Stomach (tissue), 8 donors: ENCODE measurements at regions not wholly inside any gene's neighbourhood (a gene's known extent, or its start where the extent isn't known, plus 50 kb on each side); places are given as distances from the start of the nearest gene placed in this dataset.

Source experiments
- DNase-seq, 2 donors: peaks; one replicate each; pipeline versions ENCODE4 v3.0.0 to v3.0.0-alpha.2; 2013 to 2019
- H3K27ac ChIP-seq, 5 donors: fragments of 200-600 bp in 4 of 5; sonication (generic) in 4 of 5; one replicate each; pipeline ENCODE4 v1.5.1; 2013 to 2019; ENCODE audit warnings: mild to moderate bottlenecking in 1 of 5, moderate library complexity in 1 of 5
- H3K27me3 ChIP-seq, 3 donors: fragments of 200-600 bp; sonication (generic); one replicate each; pipeline ENCODE4 v1.5.1; 2017 to 2019; ENCODE audit warnings: mixed run types in 1 of 3
- H3K36me3 ChIP-seq, 4 donors: fragments of 200-600 bp; sonication (generic); 1 replicate in 3 of 4; 2 replicates in 1 of 4; pipeline ENCODE4 v1.5.1; 2016 to 2019
- H3K4me1 ChIP-seq, 4 donors: fragments of 200-600 bp; sonication (generic); one replicate each; pipeline ENCODE4 v1.5.1; 2016 to 2019
- H3K4me3 ChIP-seq, 4 donors: fragments of 200-600 bp; sonication (generic) in 3 of 4; one replicate each; pipeline ENCODE4 v1.5.1; 2016 to 2019; ENCODE audit warnings: mild to moderate bottlenecking in 1 of 4
- H3K9me3 ChIP-seq, 4 donors: fragments of 200-600 bp; sonication (generic); one replicate each; pipeline ENCODE4 v1.5.1; 2016 to 2019
- CTCF ChIP-seq, 7 experiments: fragments of 450-650 bp in 4 of 7; fragments of 200-600 bp in 3 of 7; sonication (generic) in 3 of 7; IDR thresholded peaks; one replicate each; pipeline ENCODE4 v1.5.1; 2016 to 2019; ENCODE audit warnings: antibody characterized with exemption in 7 of 7, control low read depth in 2 of 7, mild to moderate bottlenecking in 1 of 7
- EP300 ChIP-seq: sonication (generic); formaldehyde crosslinking; IDR thresholded peaks from one replicate; pipeline ENCODE4 v1.6.1; 2017; ENCODE audit warnings: antibody characterized with exemption
- POLR2A ChIP-seq, 4 donors: fragments of 450-650 bp; IDR thresholded peaks; one replicate each; pipeline ENCODE4 v1.6.1; 2016; ENCODE audit warnings: antibody characterized with exemption in 4 of 4, control low read depth in 2 of 4, mild to moderate bottlenecking in 1 of 4, moderate library complexity in 1 of 4
- POLR2AphosphoS5 ChIP-seq, 3 donors: sonication (generic); formaldehyde crosslinking; IDR thresholded peaks; one replicate each; pipeline ENCODE4 v1.6.1; 2016; ENCODE audit warnings: antibody characterized with exemption in 3 of 3
- WGBS, 5 donors: extraction: QIAGEN DNeasy Blood & Tissue Kit in 3 of 5; methylation state at CpG; one replicate each; pipeline versions ENCODE4 v1.1.5 to v1.1.7; 2013 to 2018; 5-methylcytosine and 5-hydroxymethylcytosine counted together
- intact Hi-C: fragments of 100-400 bp; cut with DNase I; formaldehyde crosslinking; loops from one replicate; pipeline ENCODE4 v1.15.1; 2023; ENCODE audit warnings: low total_unique reads
- donor health status: healthy with polysubstance abuse.
- donor health status: Bipolar disorder and iron deficiency.
- donor health status: healthy.

GRCh38 chr12:45490232-45490881 lies 239.1 kb upstream of the ARID2 start:
- H3K27ac ChIP-seq, result no peak overlapping the region
- no peaks in the 10 kb centered on the region for H3K27me3 ChIP-seq
- H3K36me3 ChIP-seq, result no peaks in the 10 kb centered on the region
- intact Hi-C loops, result no loop called here
- peaks cover 0 to 8% (median 6%) of the 10 kb centered on the region in 4 donors for H3K9me3 ChIP-seq
- H3K4me3 ChIP-seq, result no peak overlapping the region
- no peak for DNase-seq
- WGBS, 5 donors, result 86 to 92% (median 89%) methylated on average over 7 of the region's 7 CpGs
- H3K4me1 ChIP-seq, result no peaks in the 10 kb centered on the region
- TF ChIP-seq EP300, result no peak
- no peak for TF ChIP-seq CTCF (IDR thresholded peaks at IDR 0.05)
- no peak for TF ChIP-seq POLR2A (IDR thresholded peaks at IDR 0.05)
- TF ChIP-seq POLR2AphosphoS5 (IDR thresholded peaks at IDR 0.05), result no peak

GRCh38 chr12:45494279-45494678 lies 235.2 kb upstream of the ARID2 start:
- no peak for DNase-seq
- WGBS, 5 donors, result 69 to 90% (median 85%) methylated on average over 4 of the region's 4 CpGs
- Histone ChIP-seq H3K4me3 (no peak overlapping the region), H3K27ac (no peak overlapping the region), H3K9me3 (peaks cover 0 to 8% (median 6%) of the 10 kb centered on the region in 4 donors), H3K4me1 (no peaks in the 10 kb centered on the region), H3K27me3 (no peaks in the 10 kb centered on the region), H3K36me3 (no peaks in the 10 kb centered on the region)
- no peak for TF ChIP-seq POLR2AphosphoS5 (IDR thresholded peaks at IDR 0.05)
- no peak for TF ChIP-seq EP300
- TF ChIP-seq POLR2A (IDR thresholded peaks at IDR 0.05), result no peak
- TF ChIP-seq CTCF (IDR thresholded peaks at IDR 0.05), result no peak
- intact Hi-C loops, result no loop called here

GRCh38 chr12:45498645-45499044 lies 230.9 kb upstream of the ARID2 start:
- Histone ChIP-seq H3K4me3 (no peak overlapping the region), H3K9me3 (no peaks in the 10 kb centered on the region), H3K4me1 (no peaks in the 10 kb centered on the region), H3K27me3 (no peaks in the 10 kb centered on the region), H3K27ac (no peak overlapping the region), H3K36me3 (no peaks in the 10 kb centered on the region)
- intact Hi-C loops, result no loop called here
- TF ChIP-seq POLR2AphosphoS5 (IDR thresholded peaks at IDR 0.05) (no peak), CTCF (IDR thresholded peaks at IDR 0.05) (no peak), POLR2A (IDR thresholded peaks at IDR 0.05) (no peak), EP300 (no peak)
- WGBS, 5 donors, result 63 to 75% (median 71%) methylated on average over 1 of the region's 1 CpG
- no peak for DNase-seq

DNA sequence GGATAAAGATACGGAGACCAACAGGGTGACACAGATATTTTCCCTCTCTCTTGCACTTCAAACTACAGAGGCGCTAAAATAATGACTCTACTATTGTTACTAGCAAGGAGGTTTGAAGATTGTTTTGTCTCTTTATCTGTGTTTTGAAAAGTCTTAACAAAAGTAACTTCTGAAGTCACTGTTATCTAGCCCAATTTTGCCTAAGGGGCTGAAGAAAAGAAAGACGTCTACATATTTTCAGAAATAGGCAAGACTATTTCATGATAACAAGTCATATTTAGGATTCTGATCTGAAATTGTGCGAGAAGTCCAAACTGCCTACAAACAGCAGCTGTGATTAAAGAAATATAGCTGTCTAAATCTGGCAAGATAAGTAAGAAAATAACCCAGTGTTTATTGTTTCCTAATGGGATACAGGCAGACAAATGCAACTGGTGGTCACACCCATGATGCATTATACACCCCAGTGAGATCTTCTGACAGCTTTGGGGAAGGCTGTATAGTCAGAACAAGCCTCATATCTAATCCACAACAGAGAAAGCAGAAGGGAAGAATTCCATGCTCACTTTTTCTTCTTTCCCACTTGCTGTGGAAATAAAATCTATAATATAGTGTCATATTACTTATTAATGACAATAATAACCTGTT lies 226.9 kb upstream of the ARID2 start:
- Histone ChIP-seq H3K4me1 (no peaks in the 10 kb centered on the region), H3K36me3 (no peaks in the 10 kb centered on the region), H3K9me3 (no peaks in the 10 kb centered on the region), H3K27me3 (no peaks in the 10 kb centered on the region), H3K4me3 (no peak overlapping the region), H3K27ac (no peak overlapping the region)
- WGBS, 5 donors, result 55 to 72% (median 61%) methylated on average over 4 of the region's 4 CpGs
- no peak for TF ChIP-seq EP300
- TF ChIP-seq POLR2A (IDR thresholded peaks at IDR 0.05), result no peak
- intact Hi-C loops, result no loop called here
- DNase-seq, result no peak

GRCh38 chr12:45503899-45504298 lies 225.6 kb upstream of the ARID2 start:
- H3K36me3 ChIP-seq, result no peaks in the 10 kb centered on the region
- H3K4me1 ChIP-seq, result no peaks in the 10 kb centered on the region
- intact Hi-C loops, result no loop called here
- no peaks in the 10 kb centered on the region for H3K27me3 ChIP-seq
- no peak for TF ChIP-seq EP300
- TF ChIP-seq CTCF (IDR thresholded peaks at IDR 0.05), result no peak
- 65 to 85% (median 73%) methylated on average over 1 of the region's 1 CpG for WGBS, 5 donors
- no peak overlapping the region for H3K4me3 ChIP-seq
- no peaks in the 10 kb centered on the region for H3K9me3 ChIP-seq
- H3K27ac ChIP-seq, result no peak overlapping the region
- DNase-seq, result no peak
